ENCODE measurements at regions not wholly inside any gene's neighbourhood (a gene's known extent, or its start where the extent isn't known, plus 50 kb on each side); places are given as distances from the start of the nearest gene placed in this dataset.
"Not testable (repeated sequence)": the region's sequence is repeated elsewhere in the genome, so short reads cannot be mapped to it uniquely, and the experiment has no call there.

- H3K36me3 ChIP-seq (ENCODE audit: control insufficient read depth, insufficient read depth, low read length); H3K9ac ChIP-seq (ENCODE audit: low read length); H3K27me3 ChIP-seq (ENCODE audit: insufficient read depth, low read length, poor library complexity); H3K4me3 ChIP-seq (ENCODE audit: low read length); H3K27ac ChIP-seq (ENCODE audit: low read depth, low read length); H3K23ac ChIP-seq (ENCODE audit: low read length); DNase-seq; H3K79me2 ChIP-seq (ENCODE audit: control insufficient read depth, insufficient read depth, low read length); H2BK120ac ChIP-seq (ENCODE audit: low read depth, low read length); H3K4me1 ChIP-seq (ENCODE audit: control insufficient read depth, low read depth, low read length); H2BK5ac ChIP-seq (ENCODE audit: low read length); H3K79me1 ChIP-seq (ENCODE audit: low read length); H3K4me2 ChIP-seq (ENCODE audit: low read length); H3K56ac ChIP-seq (ENCODE audit: low read length); H2BK15ac ChIP-seq (replicated peaks; ENCODE audit: low read depth); H3K4ac ChIP-seq (ENCODE audit: low read depth, low read length); H4K5ac ChIP-seq (ENCODE audit: low read length); H4K8ac ChIP-seq (ENCODE audit: low read depth, low read length); H3K18ac ChIP-seq (ENCODE audit: low read length); H2AK5ac ChIP-seq (ENCODE audit: low read length): not testable (repeated sequence)
- WGBS (ENCODE audit: extremely low coverage, insufficient coverage, low lambda C conversion rate), result no CpG with 5 or more reads among the region's 14 CpGs
Measured at GRCh38 chr4:181843797-181844196, 399.4 kb upstream of the TENM3 start.

- Histone ChIP-seq H3K56ac (ENCODE audit: low read length) (no peak overlapping the region), H2AK5ac (ENCODE audit: low read length) (no peak overlapping the region), H3K36me3 (ENCODE audit: control insufficient read depth, insufficient read depth, low read length) (no peaks in the 10 kb centered on the region), H2BK5ac (ENCODE audit: low read length) (no peak overlapping the region), H3K4me3 (ENCODE audit: low read length) (no peak overlapping the region), H3K18ac (ENCODE audit: low read length) (no peak overlapping the region), H3K4ac (ENCODE audit: low read depth, low read length) (no peak overlapping the region), H3K79me2 (ENCODE audit: control insufficient read depth, insufficient read depth, low read length) (no peaks in the 10 kb centered on the region), H3K9ac (ENCODE audit: low read length) (no peak overlapping the region), H3K79me1 (ENCODE audit: low read length) (no peaks in the 10 kb centered on the region), H4K8ac (ENCODE audit: low read depth, low read length) (no peak overlapping the region), H3K27ac (ENCODE audit: low read depth, low read length) (no peak overlapping the region), H2BK15ac (replicated peaks; ENCODE audit: low read depth) (no peak overlapping the region), H4K5ac (ENCODE audit: low read length) (no peak overlapping the region), H2BK120ac (ENCODE audit: low read depth, low read length) (no peak overlapping the region), H3K4me1 (ENCODE audit: control insufficient read depth, low read depth, low read length) (no peaks in the 10 kb centered on the region), H3K23ac (ENCODE audit: low read length) (no peak overlapping the region), H3K4me2 (ENCODE audit: low read length) (no peak overlapping the region), H3K27me3 (ENCODE audit: insufficient read depth, low read length, poor library complexity) (no peaks in the 10 kb centered on the region)
- no CpG with 5 or more reads among the region's 3 CpGs for WGBS (ENCODE audit: extremely low coverage, insufficient coverage, low lambda C conversion rate)
- DNase-seq, result no peak
Measured at GRCh38 chr4:181845617-181846016, 397.6 kb upstream of the TENM3 start.

- no peak overlapping the region for H2BK15ac ChIP-seq (replicated peaks; ENCODE audit: low read depth)
- H2BK120ac ChIP-seq (ENCODE audit: low read depth, low read length), result no peak overlapping the region
- DNase-seq, result no peak
- no peaks in the 10 kb centered on the region for H3K27me3 ChIP-seq (ENCODE audit: insufficient read depth, low read length, poor library complexity)
- H3K36me3 ChIP-seq (ENCODE audit: control insufficient read depth, insufficient read depth, low read length), result no peaks in the 10 kb centered on the region
- no peak overlapping the region for H4K8ac ChIP-seq (ENCODE audit: low read depth, low read length)
- H3K23ac ChIP-seq (ENCODE audit: low read length), result no peak overlapping the region
- no peak overlapping the region for H3K9ac ChIP-seq (ENCODE audit: low read length)
- no peak overlapping the region for H3K4me3 ChIP-seq (ENCODE audit: low read length)
- no peaks in the 10 kb centered on the region for H3K79me2 ChIP-seq (ENCODE audit: control insufficient read depth, insufficient read depth, low read length)
- no peak overlapping the region for H3K4ac ChIP-seq (ENCODE audit: low read depth, low read length)
- no peak overlapping the region for H3K27ac ChIP-seq (ENCODE audit: low read depth, low read length)
- no peak overlapping the region for H2AK5ac ChIP-seq (ENCODE audit: low read length)
- no peak overlapping the region for H3K18ac ChIP-seq (ENCODE audit: low read length)
- H3K4me1 ChIP-seq (ENCODE audit: control insufficient read depth, low read depth, low read length), result no peaks in the 10 kb centered on the region
- no peaks in the 10 kb centered on the region for H3K79me1 ChIP-seq (ENCODE audit: low read length)
- no peak overlapping the region for H3K56ac ChIP-seq (ENCODE audit: low read length)
- H4K5ac ChIP-seq (ENCODE audit: low read length), result no peak overlapping the region
- no peak overlapping the region for H2BK5ac ChIP-seq (ENCODE audit: low read length)
- no peak overlapping the region for H3K4me2 ChIP-seq (ENCODE audit: low read length)
- WGBS (ENCODE audit: extremely low coverage, insufficient coverage, low lambda C conversion rate), result no CpG with 5 or more reads among the region's 4 CpGs
Measured at GRCh38 chr4:181846934-181847333, 396.3 kb upstream of the TENM3 start.

GRCh38 chr4:181848357-181848756 lies 394.8 kb upstream of the TENM3 start:
- Histone ChIP-seq H3K27me3 (ENCODE audit: insufficient read depth, low read length, poor library complexity) (no peaks in the 10 kb centered on the region), H3K9ac (ENCODE audit: low read length) (no peak overlapping the region), H4K8ac (ENCODE audit: low read depth, low read length) (no peak overlapping the region), H3K23ac (ENCODE audit: low read length) (no peak overlapping the region), H3K4me2 (ENCODE audit: low read length) (no peak overlapping the region), H2BK15ac (replicated peaks; ENCODE audit: low read depth) (no peak overlapping the region), H3K79me2 (ENCODE audit: control insufficient read depth, insufficient read depth, low read length) (no peaks in the 10 kb centered on the region), H3K4ac (ENCODE audit: low read depth, low read length) (no peak overlapping the region), H2AK5ac (ENCODE audit: low read length) (no peak overlapping the region), H4K5ac (ENCODE audit: low read length) (no peak overlapping the region), H2BK5ac (ENCODE audit: low read length) (no peak overlapping the region), H3K79me1 (ENCODE audit: low read length) (no peaks in the 10 kb centered on the region), H3K56ac (ENCODE audit: low read length) (no peak overlapping the region), H3K4me3 (ENCODE audit: low read length) (no peak overlapping the region), H3K18ac (ENCODE audit: low read length) (no peak overlapping the region), H3K36me3 (ENCODE audit: control insufficient read depth, insufficient read depth, low read length) (no peaks in the 10 kb centered on the region), H3K4me1 (ENCODE audit: control insufficient read depth, low read depth, low read length) (no peaks in the 10 kb centered on the region), H2BK120ac (ENCODE audit: low read depth, low read length) (no peak overlapping the region), H3K27ac (ENCODE audit: low read depth, low read length) (no peak overlapping the region)
- no CpG with 5 or more reads among the region's 6 CpGs for WGBS (ENCODE audit: extremely low coverage, insufficient coverage, low lambda C conversion rate)
- DNase-seq, result no peak

- H3K9ac ChIP-seq (ENCODE audit: low read length), result no peak overlapping the region
- H2BK15ac ChIP-seq (replicated peaks; ENCODE audit: low read depth), result no peak overlapping the region
- H3K36me3 ChIP-seq (ENCODE audit: control insufficient read depth, insufficient read depth, low read length), result no peaks in the 10 kb centered on the region
- H3K56ac ChIP-seq (ENCODE audit: low read length), result no peak overlapping the region
- no CpG with 5 or more reads among the region's 2 CpGs for WGBS (ENCODE audit: extremely low coverage, insufficient coverage, low lambda C conversion rate)
- H3K79me2 ChIP-seq (ENCODE audit: control insufficient read depth, insufficient read depth, low read length), result no peaks in the 10 kb centered on the region
- no peaks in the 10 kb centered on the region for H3K79me1 ChIP-seq (ENCODE audit: low read length)
- H2BK120ac ChIP-seq (ENCODE audit: low read depth, low read length), result no peak overlapping the region
- no peak overlapping the region for H4K8ac ChIP-seq (ENCODE audit: low read depth, low read length)
- no peak overlapping the region for H3K4me2 ChIP-seq (ENCODE audit: low read length)
- no peak overlapping the region for H2BK5ac ChIP-seq (ENCODE audit: low read length)
- no peaks in the 10 kb centered on the region for H3K27me3 ChIP-seq (ENCODE audit: insufficient read depth, low read length, poor library complexity)
- no peak overlapping the region for H3K18ac ChIP-seq (ENCODE audit: low read length)
- no peak overlapping the region for H3K4ac ChIP-seq (ENCODE audit: low read depth, low read length)
- H3K4me3 ChIP-seq (ENCODE audit: low read length), result no peak overlapping the region
- DNase-seq, result no peak
- H3K23ac ChIP-seq (ENCODE audit: low read length), result no peak overlapping the region
- H3K4me1 ChIP-seq (ENCODE audit: control insufficient read depth, low read depth, low read length), result no peaks in the 10 kb centered on the region
- no peak overlapping the region for H3K27ac ChIP-seq (ENCODE audit: low read depth, low read length)
- H4K5ac ChIP-seq (ENCODE audit: low read length), result no peak overlapping the region
- no peak overlapping the region for H2AK5ac ChIP-seq (ENCODE audit: low read length)
Measured at GRCh38 chr4:181849472-181849871, 393.7 kb upstream of the TENM3 start.

- Histone ChIP-seq H3K27me3 (ENCODE audit: insufficient read depth, low read length, poor library complexity) (no peaks in the 10 kb centered on the region), H2BK120ac (ENCODE audit: low read depth, low read length) (no peak overlapping the region), H2BK15ac (replicated peaks; ENCODE audit: low read depth) (no peak overlapping the region), H3K4me2 (ENCODE audit: low read length) (no peak overlapping the region), H3K36me3 (ENCODE audit: control insufficient read depth, insufficient read depth, low read length) (no peaks in the 10 kb centered on the region), H3K18ac (ENCODE audit: low read length) (no peak overlapping the region), H3K56ac (ENCODE audit: low read length) (no peak overlapping the region), H2BK5ac (ENCODE audit: low read length) (no peak overlapping the region), H2AK5ac (ENCODE audit: low read length) (no peak overlapping the region), H3K23ac (ENCODE audit: low read length) (no peak overlapping the region), H4K5ac (ENCODE audit: low read length) (no peak overlapping the region), H3K4me1 (ENCODE audit: control insufficient read depth, low read depth, low read length) (no peaks in the 10 kb centered on the region), H3K4ac (ENCODE audit: low read depth, low read length) (no peak overlapping the region), H3K79me1 (ENCODE audit: low read length) (no peaks in the 10 kb centered on the region), H3K27ac (ENCODE audit: low read depth, low read length) (no peak overlapping the region), H3K79me2 (ENCODE audit: control insufficient read depth, insufficient read depth, low read length) (no peaks in the 10 kb centered on the region), H3K9ac (ENCODE audit: low read length) (no peak overlapping the region), H4K8ac (ENCODE audit: low read depth, low read length) (no peak overlapping the region), H3K4me3 (ENCODE audit: low read length) (no peak overlapping the region)
- no CpG with 5 or more reads among the region's 6 CpGs for WGBS (ENCODE audit: extremely low coverage, insufficient coverage, low lambda C conversion rate)
- DNase-seq, result no peak
Measured at GRCh38 chr4:181853881-181854511, 389.2 kb upstream of the TENM3 start.

All from mesendoderm (in vitro differentiated cells).